ENCODE measurements at regions not wholly inside any gene's neighbourhood (a gene's known extent, or its start where the extent isn't known, plus 50 kb on each side); places are given as distances from the start of the nearest gene placed in this dataset.

- no peaks in the 10 kb centered on the region for H3K9me3 ChIP-seq (ENCODE audit: control insufficient read depth, low read length)
- no peaks in the 10 kb centered on the region for H3K27me3 ChIP-seq (ENCODE audit: control insufficient read depth, insufficient read depth, low read length)
- no peaks in the 10 kb centered on the region for H3K79me2 ChIP-seq
- no peak overlapping the region for H3K27ac ChIP-seq
- H3K4me2 ChIP-seq (ENCODE audit: low read length), result no peak overlapping the region
- TF ChIP-seq, protein P1, sequence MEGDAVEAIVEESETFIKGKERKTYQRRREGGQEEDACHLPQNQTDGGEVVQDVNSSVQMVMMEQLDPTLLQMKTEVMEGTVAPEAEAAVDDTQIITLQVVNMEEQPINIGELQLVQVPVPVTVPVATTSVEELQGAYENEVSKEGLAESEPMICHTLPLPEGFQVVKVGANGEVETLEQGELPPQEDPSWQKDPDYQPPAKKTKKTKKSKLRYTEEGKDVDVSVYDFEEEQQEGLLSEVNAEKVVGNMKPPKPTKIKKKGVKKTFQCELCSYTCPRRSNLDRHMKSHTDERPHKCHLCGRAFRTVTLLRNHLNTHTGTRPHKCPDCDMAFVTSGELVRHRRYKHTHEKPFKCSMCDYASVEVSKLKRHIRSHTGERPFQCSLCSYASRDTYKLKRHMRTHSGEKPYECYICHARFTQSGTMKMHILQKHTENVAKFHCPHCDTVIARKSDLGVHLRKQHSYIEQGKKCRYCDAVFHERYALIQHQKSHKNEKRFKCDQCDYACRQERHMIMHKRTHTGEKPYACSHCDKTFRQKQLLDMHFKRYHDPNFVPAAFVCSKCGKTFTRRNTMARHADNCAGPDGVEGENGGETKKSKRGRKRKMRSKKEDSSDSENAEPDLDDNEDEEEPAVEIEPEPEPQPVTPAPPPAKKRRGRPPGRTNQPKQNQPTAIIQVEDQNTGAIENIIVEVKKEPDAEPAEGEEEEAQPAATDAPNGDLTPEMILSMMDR (IDR thresholded peaks at IDR 0.05), result no peak
- no peak overlapping the region for H3K9ac ChIP-seq
- H3K36me3 ChIP-seq (ENCODE audit: control insufficient read depth, insufficient read depth, low read length), result no peaks in the 10 kb centered on the region
- no peak overlapping the region for H3K4me3 ChIP-seq (ENCODE audit: low read depth, low read length)
- no peak overlapping the region for H2AFZ ChIP-seq
- no peaks in the 10 kb centered on the region for H3K4me1 ChIP-seq
Observed at GRCh38 chr2:16194096-16194390, 253.7 kb downstream of the MYCN start.

GRCh38 chr2:16192416-16193216 lies 252.3 kb downstream of the MYCN start:
- no peaks in the 10 kb centered on the region for H3K36me3 ChIP-seq (ENCODE audit: control insufficient read depth, insufficient read depth, low read length)
- no peaks in the 10 kb centered on the region for H3K4me1 ChIP-seq
- no peak overlapping the region for H3K9ac ChIP-seq
- no peaks in the 10 kb centered on the region for H3K27me3 ChIP-seq (ENCODE audit: control insufficient read depth, insufficient read depth, low read length)
- no peak overlapping the region for H2AFZ ChIP-seq
- no peak overlapping the region for H3K27ac ChIP-seq
- H3K4me3 ChIP-seq (ENCODE audit: low read depth, low read length), result no peak overlapping the region
- H3K9me3 ChIP-seq (ENCODE audit: control insufficient read depth, low read length), result no peaks in the 10 kb centered on the region
- H3K79me2 ChIP-seq, result no peaks in the 10 kb centered on the region
- no peak overlapping the region for H3K4me2 ChIP-seq (ENCODE audit: low read length)
- TF ChIP-seq, protein P1 (IDR thresholded peaks at IDR 0.05), result no peak

- Histone ChIP-seq H3K9me3 (ENCODE audit: control insufficient read depth, low read length) (no peaks in the 10 kb centered on the region), H3K79me2 (no peaks in the 10 kb centered on the region), H3K36me3 (ENCODE audit: control insufficient read depth, insufficient read depth, low read length) (no peaks in the 10 kb centered on the region), H3K4me3 (ENCODE audit: low read depth, low read length) (no peak overlapping the region), H3K27me3 (ENCODE audit: control insufficient read depth, insufficient read depth, low read length) (no peaks in the 10 kb centered on the region), H3K9ac (no peak overlapping the region), H3K27ac (no peak overlapping the region), H3K4me2 (ENCODE audit: low read length) (no peak overlapping the region), H3K4me1 (no peaks in the 10 kb centered on the region), H2AFZ (no peak overlapping the region)
- TF ChIP-seq, protein P1 (IDR thresholded peaks at IDR 0.05), result no peak
Observed at GRCh38 chr2:16191431-16192200, 251.3 kb downstream of the MYCN start.

- no peaks in the 10 kb centered on the region for H3K36me3 ChIP-seq (ENCODE audit: control insufficient read depth, insufficient read depth, low read length)
- no peak overlapping the region for H3K9ac ChIP-seq
- H3K27ac ChIP-seq, result no peak overlapping the region
- no peak overlapping the region for H3K4me2 ChIP-seq (ENCODE audit: low read length)
- TF ChIP-seq, protein P1 (IDR thresholded peaks at IDR 0.05), result no peak
- no peak overlapping the region for H3K4me3 ChIP-seq (ENCODE audit: low read depth, low read length)
- no peaks in the 10 kb centered on the region for H3K79me2 ChIP-seq
- no peaks in the 10 kb centered on the region for H3K27me3 ChIP-seq (ENCODE audit: control insufficient read depth, insufficient read depth, low read length)
- no peak overlapping the region for H2AFZ ChIP-seq
- no peaks in the 10 kb centered on the region for H3K9me3 ChIP-seq (ENCODE audit: control insufficient read depth, low read length)
- H3K4me1 ChIP-seq, result no peaks in the 10 kb centered on the region
Observed at GRCh38 chr2:16190446-16191270, 250.3 kb downstream of the MYCN start.
